ENCODE measurements at regions not wholly inside any gene's neighbourhood (a gene's known extent, or its start where the extent isn't known, plus 50 kb on each side); places are given as distances from the start of the nearest gene placed in this dataset.
"Not testable (repeated sequence)": the region's sequence is repeated elsewhere in the genome, so short reads cannot be mapped to it uniquely, and the experiment has no call there.

GRCh38 chrX:39779952-39780783 lies 317.6 kb downstream of the BCOR start:
- DNase-seq: no peak

- DNase-seq: no peak
These were observed 315.5 kb downstream of the BCOR start for GRCh38 chrX:39782276-39782675.

- DNase-seq: no peak
These were observed 309.8 kb downstream of the BCOR start for GRCh38 chrX:39787999-39788398.

GRCh38 chrX:39788521-39788920 lies 309.2 kb downstream of the BCOR start:
- no peak for DNase-seq

GRCh38 chrX:39791691-39792090 lies 306.1 kb downstream of the BCOR start:
- DNase-seq: no peak

GRCh38 chrX:39795605-39796004 lies 302.2 kb downstream of the BCOR start:
- DNase-seq: no peak

- no peak for DNase-seq
These were observed 300.9 kb downstream of the BCOR start for GRCh38 chrX:39796856-39797255.

- not testable (repeated sequence) for DNase-seq
These were observed 299.3 kb downstream of the BCOR start for GRCh38 chrX:39798488-39798887.

- DNase-seq: no peak
These were observed 295.4 kb downstream of the BCOR start for GRCh38 chrX:39802354-39802753.

GRCh38 chrX:39802908-39803307 lies 294.9 kb downstream of the BCOR start:
- DNase-seq: no peak

GRCh38 chrX:39805022-39805421 lies 292.7 kb downstream of the BCOR start:
- DNase-seq: no peak

- DNase-seq: no peak
These were observed 291.9 kb downstream of the BCOR start for GRCh38 chrX:39805825-39806224.

- DNase-seq: no peak
These were observed 289.3 kb downstream of the BCOR start for GRCh38 chrX:39808471-39808917.

- no peak for DNase-seq
These were observed 288.4 kb downstream of the BCOR start for GRCh38 chrX:39809331-39809730.

- no peak for DNase-seq
These were observed 286.9 kb downstream of the BCOR start for GRCh38 chrX:39810901-39811300.

- no peak for DNase-seq
These were observed 286.4 kb downstream of the BCOR start for GRCh38 chrX:39811376-39811775.

- no peak for DNase-seq
These were observed 284.0 kb downstream of the BCOR start for GRCh38 chrX:39813631-39814277.

GRCh38 chrX:39814391-39814790 lies 283.4 kb downstream of the BCOR start:
- peak; percentile 72 for DNase-seq

GRCh38 chrX:39815631-39816030 lies 282.1 kb downstream of the BCOR start:
- no peak for DNase-seq

- DNase-seq: no peak
These were observed 280.7 kb downstream of the BCOR start for GRCh38 chrX:39816871-39817731.

GRCh38 chrX:39817754-39818470 lies 279.8 kb downstream of the BCOR start:
- DNase-seq: no peak

- no peak for DNase-seq
These were observed 279.0 kb downstream of the BCOR start for GRCh38 chrX:39818750-39819149.

Data from activated effector memory CD4-positive, alpha-beta T cell treated with anti-CD3 and anti-CD28 coated beads, Interleukin-2, amount 50 U/mL, for 16 hours (primary cell).